COLO668 (cell line): ENCODE measurements at regions not wholly inside any gene's neighbourhood (a gene's known extent, or its start where the extent isn't known, plus 50 kb on each side); places are given as distances from the start of the nearest gene placed in this dataset.
"Not testable (repeated sequence)": the region's sequence is repeated elsewhere in the genome, so short reads cannot be mapped to it uniquely, and the experiment has no call there.

Experiments used
- DNase-seq: peaks from one replicate; lab custom pipeline; 2025; ENCODE audit not compliant: unreplicated experiment; lab: John Stamatoyannopoulos, UW

DNA sequence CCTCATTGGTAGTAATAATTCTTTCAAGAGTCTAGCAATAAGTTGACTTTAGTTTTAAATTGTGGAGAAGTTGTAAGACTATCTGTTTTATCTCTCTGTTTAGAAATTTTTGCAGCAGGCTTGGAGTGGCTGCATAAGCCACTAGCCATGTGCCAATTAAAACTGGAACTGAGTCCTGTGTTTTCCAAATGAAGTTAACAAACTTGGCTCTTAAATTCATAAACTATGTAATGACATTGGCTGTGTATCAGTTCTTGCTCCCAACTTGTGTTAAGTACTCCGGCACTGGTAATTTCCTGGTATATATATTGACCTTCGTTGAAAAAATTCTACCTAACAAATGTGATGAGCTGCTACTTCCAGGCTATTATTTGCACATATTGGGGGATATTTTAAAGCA is 420.4 kb downstream of the GBA3 start:
- no peak for DNase-seq

DNA sequence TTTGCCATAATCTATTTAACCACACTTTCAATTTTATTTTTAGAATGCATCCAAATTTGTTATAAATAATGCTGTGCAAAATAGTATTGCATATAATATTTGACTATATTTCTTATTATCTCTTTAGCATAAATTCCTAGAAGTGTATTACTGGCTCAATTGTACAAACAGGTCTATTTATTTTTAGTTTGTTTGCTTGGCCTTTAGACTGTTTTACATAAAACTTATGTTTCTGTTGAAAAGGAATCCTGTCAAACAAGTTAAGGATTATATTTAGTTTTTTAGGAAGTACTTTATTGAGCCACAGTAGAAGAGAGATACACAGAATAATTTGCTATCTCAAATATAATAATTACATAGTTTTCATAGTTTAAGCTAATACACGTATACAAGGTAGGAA is 413.8 kb downstream of the GBA3 start:
- no peak for DNase-seq

DNA sequence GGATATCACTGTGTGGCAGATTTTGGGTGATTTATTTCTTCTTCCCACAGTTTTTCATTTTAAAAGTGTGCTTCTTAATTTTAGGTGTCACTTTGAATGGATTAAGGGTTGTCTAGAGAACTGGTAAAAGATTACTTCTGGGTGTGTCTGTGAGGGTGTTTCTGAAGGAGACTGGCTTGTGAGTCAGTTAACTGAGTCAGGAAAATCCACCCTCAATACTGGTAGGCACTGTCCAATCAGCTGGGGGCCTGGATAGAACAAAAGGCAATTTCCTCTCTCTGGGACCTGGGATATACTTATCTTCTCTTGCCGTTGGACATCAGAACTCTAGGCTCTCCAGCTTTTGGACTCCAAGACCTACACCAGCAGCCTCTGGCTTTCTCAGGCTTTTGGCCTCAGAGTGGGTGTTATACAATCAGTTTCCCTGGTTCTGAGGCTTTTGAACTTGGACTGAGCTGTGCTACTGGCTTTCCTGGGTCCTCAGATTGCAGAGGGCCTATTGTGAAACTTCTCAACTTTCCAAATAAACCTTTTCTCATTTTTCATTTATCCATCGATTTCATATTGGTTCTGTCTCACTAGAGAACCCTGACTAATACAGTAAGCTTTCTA is 413.1 kb downstream of the GBA3 start:
- no peak for DNase-seq

DNA sequence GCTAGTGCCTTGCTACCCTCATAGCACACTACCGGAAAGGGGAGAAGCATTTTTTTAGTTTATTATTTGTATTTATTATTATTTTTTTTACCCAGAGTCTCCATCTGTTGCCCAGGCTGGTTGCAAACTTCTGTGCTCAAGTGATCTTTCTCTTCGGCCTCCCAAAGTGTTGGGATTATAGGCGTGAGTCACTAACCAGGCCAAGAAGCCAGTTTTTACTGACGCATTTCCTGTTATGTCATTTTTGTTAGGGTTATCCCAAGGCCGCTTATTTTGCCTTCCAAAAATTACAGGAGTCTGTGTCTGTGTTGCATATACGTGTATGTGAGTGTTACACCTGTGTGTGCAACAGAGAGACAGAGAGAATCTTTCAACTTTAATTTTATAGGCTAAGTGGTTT is 404.5 kb downstream of the GBA3 start:
- no peak for DNase-seq

GRCh38 chr4:23091711-23092110 is 399.0 kb downstream of the GBA3 start:
- no peak for DNase-seq

- DNase-seq, result no peak
These were observed 392.5 kb downstream of the GBA3 start for GRCh38 chr4:23085249-23085568.

DNA sequence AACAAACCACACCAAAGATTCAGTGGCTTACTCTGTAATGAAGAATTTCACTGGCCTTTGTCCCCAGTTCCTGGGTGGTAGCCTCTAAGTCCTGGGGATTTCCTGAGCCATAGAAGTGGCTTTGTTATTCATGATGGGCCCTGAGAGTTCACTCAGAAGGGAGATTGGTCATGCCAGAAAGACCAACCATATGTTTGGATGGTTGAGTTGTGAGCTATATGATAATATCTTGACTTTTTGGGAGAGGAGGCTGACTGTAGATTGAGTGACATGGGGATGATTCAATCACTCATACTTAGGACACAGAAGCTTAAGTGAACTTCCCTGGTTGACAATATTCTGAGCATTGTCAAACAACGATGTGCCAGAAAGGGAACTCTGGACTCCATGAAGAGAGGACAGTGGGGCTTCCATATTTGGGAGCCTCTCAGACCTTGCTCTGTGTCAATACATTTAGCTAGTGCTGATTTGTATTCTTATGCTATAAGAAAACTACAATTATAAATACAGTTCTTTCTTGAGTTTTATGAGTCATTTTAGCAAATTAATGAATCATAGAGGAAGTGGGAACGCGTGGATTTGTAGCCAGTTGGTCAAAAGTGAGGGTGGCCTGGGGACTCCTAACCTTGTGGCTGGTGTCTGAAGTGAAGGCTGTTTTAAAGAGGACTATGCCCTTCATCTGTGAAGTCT is 392.0 kb downstream of the GBA3 start:
- DNase-seq, result no peak

GRCh38 chr4:23083391-23083790 is 390.7 kb downstream of the GBA3 start:
- no peak for DNase-seq

DNA sequence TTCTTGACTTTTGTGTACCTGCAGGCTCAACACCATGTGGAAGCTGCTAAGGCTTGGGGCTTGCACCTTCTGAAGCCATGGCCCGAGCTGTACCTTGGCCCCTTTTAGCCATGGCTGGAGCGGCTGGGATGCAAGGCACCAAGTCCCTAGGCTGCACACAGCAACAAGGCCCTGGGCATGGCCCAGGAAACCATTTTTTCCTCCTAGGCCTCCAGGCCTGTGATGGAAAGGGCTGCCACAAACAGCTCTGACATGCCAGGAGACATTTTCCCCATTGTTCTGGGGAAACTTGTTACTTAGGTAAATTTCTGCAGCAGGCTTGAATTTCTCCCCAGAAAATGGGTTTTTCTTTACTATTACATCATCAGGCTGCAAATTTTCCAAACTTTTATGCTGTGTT is 387.4 kb downstream of the GBA3 start:
- DNase-seq, result not testable (repeated sequence)

DNA sequence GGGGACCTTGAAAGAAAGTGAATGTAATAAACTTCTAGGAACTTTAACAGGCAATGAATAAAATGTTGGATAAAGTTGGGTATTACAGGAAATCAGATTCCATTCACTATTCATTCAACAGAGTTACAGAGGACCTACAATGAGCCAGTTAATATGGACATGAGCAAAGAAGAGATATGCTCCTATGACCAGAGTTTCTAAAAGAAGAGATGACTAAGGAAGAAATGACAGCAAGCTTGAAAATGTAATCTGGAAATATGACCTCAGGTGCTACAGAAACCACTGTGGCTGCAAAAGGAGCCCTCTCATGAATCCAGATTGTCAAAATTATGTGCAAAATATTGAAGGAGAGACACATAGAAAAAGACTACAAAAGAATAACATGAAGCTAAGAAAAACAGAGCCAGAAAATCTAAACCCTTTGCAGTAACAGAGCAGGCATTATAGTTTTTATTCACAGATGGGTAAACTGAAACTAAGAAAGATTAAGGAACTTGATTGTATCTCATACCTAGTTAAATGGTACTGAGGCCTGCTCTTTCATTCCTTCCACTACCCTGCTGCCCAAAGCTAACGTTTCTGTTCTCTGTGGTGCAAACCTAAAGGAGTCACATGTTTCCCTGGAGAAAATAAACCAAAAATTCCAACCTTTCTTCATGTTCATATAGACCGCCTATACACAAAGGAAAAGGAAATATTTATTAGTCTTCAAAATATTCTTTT is 378.3 kb downstream of the GBA3 start:
- DNase-seq, result no peak

GRCh38 chr4:23068756-23069155 is 376.0 kb downstream of the GBA3 start:
- no peak for DNase-seq

- no peak for DNase-seq
These were observed 375.6 kb downstream of the GBA3 start for GRCh38 chr4:23068287-23068686.

DNA sequence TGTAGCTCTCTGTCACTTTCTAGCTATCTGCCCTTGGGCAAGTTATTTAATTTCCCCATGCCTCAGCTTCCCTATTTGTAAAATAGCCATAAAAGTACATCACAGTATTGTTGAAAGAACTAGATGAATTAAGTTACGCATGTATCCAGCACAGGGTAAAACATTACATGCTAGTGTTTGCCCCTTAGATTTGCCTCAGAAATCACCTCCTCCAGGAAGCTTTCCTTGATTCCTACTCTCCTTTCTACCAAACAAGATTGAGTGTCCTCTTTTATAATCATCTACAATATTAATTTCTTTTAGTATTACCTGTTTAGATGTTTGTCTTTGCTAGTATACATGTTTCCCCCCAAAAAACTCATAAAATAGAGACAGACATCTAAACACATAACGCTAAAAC is 369.5 kb downstream of the GBA3 start:
- DNase-seq, result no peak

DNA sequence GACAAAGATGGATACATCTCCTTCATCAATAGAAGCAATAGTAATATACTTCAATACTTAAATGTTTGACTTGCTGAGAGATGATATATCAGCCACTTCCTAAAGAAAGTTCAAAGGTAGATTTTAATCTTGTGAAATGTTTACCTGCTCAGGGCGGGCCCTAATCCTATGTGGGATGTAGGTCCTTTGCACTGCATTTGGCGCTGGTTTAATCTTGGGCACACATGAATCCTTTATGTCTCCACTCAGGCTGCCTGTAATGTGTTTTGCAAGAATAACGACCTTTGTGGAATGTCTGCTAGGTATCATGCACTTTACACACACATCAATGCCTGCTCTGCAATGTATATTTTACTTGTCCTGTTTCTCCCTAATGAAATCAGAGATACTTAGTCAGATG is 368.7 kb downstream of the GBA3 start:
- DNase-seq, result no peak

DNA sequence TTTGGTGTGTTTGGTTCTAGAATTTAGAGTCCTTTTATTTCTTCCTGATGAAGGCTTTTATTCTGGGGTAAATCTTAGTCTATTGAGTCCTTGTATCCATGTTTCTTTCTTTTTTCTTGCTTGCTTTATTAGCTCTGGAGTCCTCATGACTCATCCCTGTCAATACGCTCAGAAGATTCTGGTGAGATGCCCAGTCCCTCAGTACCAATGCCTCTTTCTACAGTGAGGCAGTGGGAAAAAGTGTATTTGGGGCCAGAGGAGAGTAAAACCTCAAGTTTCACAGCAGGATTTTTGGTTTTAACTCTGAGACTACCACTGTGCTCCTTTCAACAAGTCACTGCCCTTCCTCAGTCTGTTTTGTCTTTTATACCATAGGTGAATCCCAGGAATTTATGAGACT is 368.0 kb downstream of the GBA3 start:
- DNase-seq, result no peak

- DNase-seq, result no peak
These were observed 365.5 kb downstream of the GBA3 start for GRCh38 chr4:23058165-23058776.

DNA sequence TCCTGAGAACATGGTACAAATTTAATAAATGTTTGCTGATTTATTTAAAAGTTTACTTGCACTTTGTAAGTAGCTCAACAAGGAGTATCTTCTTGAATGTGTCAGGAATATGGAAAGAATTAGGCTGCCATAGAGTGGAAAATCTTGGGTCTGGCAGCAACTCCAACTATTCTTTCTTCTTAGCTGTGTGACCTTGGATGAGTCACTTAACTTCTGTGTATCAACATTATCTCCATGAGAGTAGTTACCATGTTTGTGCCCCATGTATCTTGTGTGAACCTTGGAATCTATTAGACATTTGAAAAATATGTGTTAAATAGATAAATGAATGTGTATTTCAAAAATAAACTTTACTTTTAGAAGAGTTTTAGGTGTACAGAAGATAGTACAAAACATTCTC is 348.8 kb downstream of the GBA3 start:
- DNase-seq, result no peak

- DNase-seq, result no peak
These were observed 347.8 kb downstream of the GBA3 start for GRCh38 chr4:23040539-23040938.

DNA sequence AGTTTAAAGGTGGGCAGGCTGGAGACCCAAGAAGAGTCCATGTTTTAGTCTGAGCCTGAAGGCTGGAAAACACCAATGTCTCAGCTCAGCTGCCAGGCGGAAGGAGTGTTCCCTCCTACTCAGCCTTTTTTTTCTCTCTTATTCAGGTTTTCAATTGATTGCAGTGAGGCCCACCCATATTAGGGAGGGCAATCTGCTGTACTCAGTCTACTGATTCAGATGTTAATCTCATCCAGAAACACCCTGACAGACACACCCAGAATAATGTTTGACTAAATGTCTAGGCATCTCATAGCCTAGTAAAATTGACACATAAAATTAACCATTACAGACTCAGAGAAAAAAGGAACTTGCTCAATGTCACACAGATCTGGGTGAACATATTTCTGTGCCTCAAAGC is 347.1 kb downstream of the GBA3 start:
- no peak for DNase-seq

- no peak for DNase-seq
These were observed 346.1 kb downstream of the GBA3 start for GRCh38 chr4:23038626-23039491.

DNA sequence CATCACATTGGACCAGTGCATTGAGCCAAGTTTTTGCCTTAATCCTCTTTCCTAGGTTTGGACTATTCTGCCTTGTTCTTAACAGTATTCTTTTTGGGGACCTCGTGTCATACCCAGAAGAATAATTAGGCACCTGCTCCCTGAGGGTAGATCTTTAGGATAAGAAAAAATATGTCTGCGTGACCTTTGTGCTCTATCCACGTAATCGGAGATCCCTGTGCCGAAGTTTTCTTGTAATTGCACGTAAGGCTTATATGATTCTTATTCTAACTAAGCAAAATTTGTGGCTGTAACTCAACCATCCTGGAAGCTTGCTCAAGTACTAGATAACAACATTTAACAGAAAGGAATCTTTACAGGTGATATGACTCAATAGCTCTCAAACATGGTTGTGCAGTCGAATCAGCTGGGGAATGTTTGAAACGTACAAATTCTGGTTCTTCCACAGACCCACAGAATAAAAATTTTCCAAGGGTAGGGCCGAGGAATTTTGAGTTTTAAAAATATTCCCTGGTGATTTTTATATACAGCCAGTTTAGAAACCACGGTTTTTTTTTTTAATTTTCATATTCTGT is 344.3 kb downstream of the GBA3 start:
- no peak for DNase-seq
